ENCODE measurements at regions not wholly inside any gene's neighbourhood (a gene's known extent, or its start where the extent isn't known, plus 50 kb on each side); places are given as distances from the start of the nearest gene placed in this dataset.

DNA sequence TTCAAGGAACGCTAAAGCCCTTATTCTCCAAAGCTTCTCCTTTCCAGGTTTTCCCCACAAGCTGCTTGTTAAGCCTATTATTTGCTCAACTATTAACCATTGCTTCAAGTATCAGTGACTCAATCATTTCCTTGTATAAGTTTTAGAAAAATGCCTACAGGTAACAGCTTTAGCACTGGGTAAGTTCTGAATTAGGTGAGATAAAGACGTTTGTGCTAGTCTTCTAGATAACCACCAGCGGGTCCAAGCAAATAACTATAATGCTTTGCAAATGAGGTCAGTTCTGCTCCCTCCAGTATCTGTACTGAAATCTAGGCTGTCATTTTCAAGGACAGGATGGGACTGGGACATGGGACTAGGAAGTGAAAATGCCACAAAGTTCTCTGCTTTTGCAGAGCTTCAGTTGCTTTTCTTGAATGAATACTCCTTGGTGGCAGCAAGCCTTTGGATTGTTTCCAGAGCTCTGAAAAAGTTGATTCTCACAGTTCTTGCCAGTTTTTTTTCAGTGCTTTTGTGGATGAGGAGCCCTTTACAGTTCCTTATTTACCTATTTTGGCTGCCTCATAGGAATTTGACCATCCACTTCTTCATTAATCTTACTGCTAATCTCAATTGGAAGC lies 1487.7 kb downstream of the EFNB2 start:
- TF ChIP-seq ZNF274 (IDR thresholded peaks at IDR 0.05; ENCODE audit: low read depth, low read length) = no peak
- TF ChIP-seq SUZ12 (IDR thresholded peaks at IDR 0.05; ENCODE audit: extremely low read depth, insufficient read depth, insufficient read length) = no peak
- TF ChIP-seq YY1 (IDR thresholded peaks at IDR 0.05; ENCODE audit: insufficient read depth, insufficient read length) = no peak
- Histone ChIP-seq H3K4me3 (ENCODE audit: insufficient read length, low read depth) (no peak overlapping the region), H3K36me3 (ENCODE audit: insufficient read depth, insufficient read length, low read length) (no peaks in the 10 kb centered on the region), H3K4me1 (ENCODE audit: insufficient read depth, insufficient read length) (no peaks in the 10 kb centered on the region), H3K9me3 (ENCODE audit: insufficient read depth, low read length) (no peaks in the 10 kb centered on the region), H3K9ac (ENCODE audit: insufficient read length, low read depth) (no peak overlapping the region), H3K27me3 (ENCODE audit: insufficient read depth, insufficient read length) (no peaks in the 10 kb centered on the region)
- no peak for DNase-seq (ENCODE audit: low read depth, low spot score)

DNA sequence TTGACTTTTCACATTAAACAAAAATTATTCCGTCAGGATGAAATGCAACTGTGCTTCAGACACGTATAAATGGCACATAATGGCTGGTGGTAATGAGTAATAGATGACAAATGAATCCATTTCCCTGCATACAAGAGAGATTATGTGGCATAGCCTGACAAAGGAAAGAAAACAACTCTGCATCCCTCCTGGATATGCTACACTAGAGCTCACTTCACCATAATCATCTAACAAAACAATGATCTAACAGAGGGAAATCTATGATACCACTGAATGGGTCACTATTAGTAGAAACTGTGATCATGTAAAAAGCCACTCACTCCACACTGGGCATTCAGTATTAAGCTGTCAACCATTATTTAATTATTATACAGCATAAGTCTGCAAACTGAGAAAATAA lies 1498.4 kb downstream of the EFNB2 start:
- H3K36me3 ChIP-seq (ENCODE audit: insufficient read depth, insufficient read length, low read length) = no peaks in the 10 kb centered on the region
- no peak overlapping the region for H3K4me3 ChIP-seq (ENCODE audit: insufficient read length, low read depth)
- no peak for DNase-seq (ENCODE audit: low read depth, low spot score)
- no peaks in the 10 kb centered on the region for H3K4me1 ChIP-seq (ENCODE audit: insufficient read depth, insufficient read length)
- H3K9ac ChIP-seq (ENCODE audit: insufficient read length, low read depth) = no peak overlapping the region
- TF ChIP-seq SUZ12 (IDR thresholded peaks at IDR 0.05; ENCODE audit: extremely low read depth, insufficient read depth, insufficient read length) (no peak), YY1 (IDR thresholded peaks at IDR 0.05; ENCODE audit: insufficient read depth, insufficient read length) (no peak), ZNF274 (IDR thresholded peaks at IDR 0.05; ENCODE audit: low read depth, low read length) (no peak)
- H3K9me3 ChIP-seq (ENCODE audit: insufficient read depth, low read length) = no peaks in the 10 kb centered on the region
- H3K27me3 ChIP-seq (ENCODE audit: insufficient read depth, insufficient read length) = no peaks in the 10 kb centered on the region

DNA sequence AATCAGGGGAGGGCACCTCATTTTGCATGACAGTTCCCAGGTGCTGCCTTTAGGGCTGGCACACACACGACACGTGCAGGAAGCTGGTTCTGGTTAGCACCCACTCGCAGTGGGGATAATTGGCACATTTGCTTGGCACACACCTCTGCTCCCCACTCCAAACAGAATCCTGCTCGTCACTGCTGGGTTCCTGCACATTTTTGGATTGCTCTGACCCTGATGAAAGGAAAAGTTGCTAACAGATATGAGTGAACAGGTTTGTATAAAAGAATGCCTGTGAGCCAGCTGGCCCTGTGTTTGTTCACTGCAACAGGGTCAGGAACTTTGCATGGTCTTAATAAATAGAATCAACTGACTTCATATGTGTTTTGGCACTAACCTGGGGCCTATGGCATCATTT lies 1500.4 kb downstream of the EFNB2 start:
- no peak for DNase-seq (ENCODE audit: low read depth, low spot score)

DNA sequence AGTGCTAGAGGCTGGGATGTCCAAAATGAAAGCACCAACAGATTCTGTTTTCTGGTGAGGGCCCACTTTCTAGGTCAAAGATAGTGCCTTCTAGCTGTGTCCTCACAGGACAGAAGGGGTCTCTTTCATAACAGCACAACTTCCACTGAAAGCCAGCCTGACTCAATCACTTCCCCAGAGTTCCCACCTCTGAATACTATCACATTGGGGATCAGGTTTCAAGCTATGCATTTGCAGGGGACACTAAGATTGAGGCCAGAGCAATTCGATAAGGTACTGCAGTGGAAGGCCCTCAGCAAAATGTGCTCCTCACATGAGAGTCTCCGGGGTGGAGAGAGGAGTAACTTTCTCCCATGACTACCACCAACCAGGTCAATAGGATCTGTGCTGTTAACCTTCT lies 1501.5 kb downstream of the EFNB2 start:
- no peaks in the 10 kb centered on the region for H3K4me1 ChIP-seq (ENCODE audit: insufficient read depth, insufficient read length)
- no peaks in the 10 kb centered on the region for H3K9me3 ChIP-seq (ENCODE audit: insufficient read depth, low read length)
- H3K9ac ChIP-seq (ENCODE audit: insufficient read length, low read depth) = no peak overlapping the region
- no peaks in the 10 kb centered on the region for H3K36me3 ChIP-seq (ENCODE audit: insufficient read depth, insufficient read length, low read length)
- no peak for TF ChIP-seq YY1 (IDR thresholded peaks at IDR 0.05; ENCODE audit: insufficient read depth, insufficient read length)
- DNase-seq (ENCODE audit: low read depth, low spot score) = no peak
- H3K4me3 ChIP-seq (ENCODE audit: insufficient read length, low read depth) = no peak overlapping the region
- H3K27me3 ChIP-seq (ENCODE audit: insufficient read depth, insufficient read length) = no peaks in the 10 kb centered on the region

More for the DNA sequence above, 1500.4 kb downstream of the EFNB2 start:
- H3K4me1 ChIP-seq (ENCODE audit: insufficient read depth, insufficient read length) = no peaks in the 10 kb centered on the region
- no peak overlapping the region for H3K4me3 ChIP-seq (ENCODE audit: insufficient read length, low read depth)
- TF ChIP-seq ZNF274 (IDR thresholded peaks at IDR 0.05; ENCODE audit: low read depth, low read length) (no peak), YY1 (IDR thresholded peaks at IDR 0.05; ENCODE audit: insufficient read depth, insufficient read length) (no peak), SUZ12 (IDR thresholded peaks at IDR 0.05; ENCODE audit: extremely low read depth, insufficient read depth, insufficient read length) (no peak)
- H3K9me3 ChIP-seq (ENCODE audit: insufficient read depth, low read length) = no peaks in the 10 kb centered on the region
- no peaks in the 10 kb centered on the region for H3K27me3 ChIP-seq (ENCODE audit: insufficient read depth, insufficient read length)
- H3K9ac ChIP-seq (ENCODE audit: insufficient read length, low read depth) = no peak overlapping the region
- no peaks in the 10 kb centered on the region for H3K36me3 ChIP-seq (ENCODE audit: insufficient read depth, insufficient read length, low read length)

DNA sequence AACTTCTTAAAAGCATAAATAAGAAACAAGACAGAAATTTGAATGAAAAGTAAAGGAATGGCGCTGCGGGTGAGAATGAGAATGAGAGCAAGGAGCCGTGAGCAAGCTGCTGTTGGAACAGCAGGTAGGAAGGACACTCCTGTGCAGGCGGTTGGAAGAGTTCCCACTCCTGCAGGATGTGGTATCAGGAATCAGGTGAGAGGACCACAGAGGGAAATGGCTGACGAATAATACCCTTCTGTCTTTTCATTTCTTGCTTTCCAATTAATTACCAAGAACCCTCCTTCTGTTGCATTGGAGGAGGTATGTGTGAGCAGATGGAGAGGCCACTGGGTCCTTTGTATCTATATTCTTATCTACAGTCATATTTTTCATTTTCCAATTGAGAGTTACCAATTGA lies 1504.2 kb downstream of the EFNB2 start:
- H3K36me3 ChIP-seq (ENCODE audit: insufficient read depth, insufficient read length, low read length) = no peaks in the 10 kb centered on the region
- H3K4me1 ChIP-seq (ENCODE audit: insufficient read depth, insufficient read length) = no peaks in the 10 kb centered on the region
- DNase-seq (ENCODE audit: low read depth, low spot score) = no peak
- no peaks in the 10 kb centered on the region for H3K9me3 ChIP-seq (ENCODE audit: insufficient read depth, low read length)
- no peak overlapping the region for H3K4me3 ChIP-seq (ENCODE audit: insufficient read length, low read depth)
- TF ChIP-seq SUZ12 (IDR thresholded peaks at IDR 0.05; ENCODE audit: extremely low read depth, insufficient read depth, insufficient read length) = no peak
- no peak for TF ChIP-seq YY1 (IDR thresholded peaks at IDR 0.05; ENCODE audit: insufficient read depth, insufficient read length)
- no peak for TF ChIP-seq ZNF274 (IDR thresholded peaks at IDR 0.05; ENCODE audit: low read depth, low read length)
- H3K9ac ChIP-seq (ENCODE audit: insufficient read length, low read depth) = no peak overlapping the region
- H3K27me3 ChIP-seq (ENCODE audit: insufficient read depth, insufficient read length) = no peaks in the 10 kb centered on the region

GRCh38 chr13:105030851-105031250 lies 1504.6 kb downstream of the EFNB2 start:
- Histone ChIP-seq H3K27me3 (ENCODE audit: insufficient read depth, insufficient read length) (no peaks in the 10 kb centered on the region), H3K4me1 (ENCODE audit: insufficient read depth, insufficient read length) (no peaks in the 10 kb centered on the region), H3K36me3 (ENCODE audit: insufficient read depth, insufficient read length, low read length) (no peaks in the 10 kb centered on the region), H3K4me3 (ENCODE audit: insufficient read length, low read depth) (no peak overlapping the region), H3K9ac (ENCODE audit: insufficient read length, low read depth) (no peak overlapping the region), H3K9me3 (ENCODE audit: insufficient read depth, low read length) (no peaks in the 10 kb centered on the region)
- no peak for TF ChIP-seq SUZ12 (IDR thresholded peaks at IDR 0.05; ENCODE audit: extremely low read depth, insufficient read depth, insufficient read length)
- no peak for TF ChIP-seq YY1 (IDR thresholded peaks at IDR 0.05; ENCODE audit: insufficient read depth, insufficient read length)
- TF ChIP-seq ZNF274 (IDR thresholded peaks at IDR 0.05; ENCODE audit: low read depth, low read length) = no peak
- DNase-seq (ENCODE audit: low read depth, low spot score) = no peak

DNA sequence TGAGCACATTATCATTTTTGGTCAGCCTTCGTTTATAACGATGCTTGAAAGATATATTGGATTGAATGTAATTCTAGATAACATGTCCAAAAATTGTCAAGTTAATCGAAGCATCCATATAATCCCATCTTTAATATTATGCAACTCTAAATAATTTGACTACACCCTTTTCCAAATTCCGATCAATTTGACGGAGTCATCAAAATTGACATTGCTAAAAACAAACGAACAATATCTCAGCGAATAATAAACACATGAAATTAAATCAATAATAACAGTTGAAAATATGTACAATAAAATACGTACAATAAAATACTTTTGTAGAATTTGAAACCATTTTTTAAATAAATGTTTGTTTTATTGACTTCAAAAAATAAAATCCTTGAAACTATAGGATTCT lies 1516.4 kb downstream of the EFNB2 start:
- no peaks in the 10 kb centered on the region for H3K36me3 ChIP-seq (ENCODE audit: insufficient read depth, insufficient read length, low read length)
- H3K27me3 ChIP-seq (ENCODE audit: insufficient read depth, insufficient read length) = no peaks in the 10 kb centered on the region
- H3K9ac ChIP-seq (ENCODE audit: insufficient read length, low read depth) = no peak overlapping the region
- H3K4me1 ChIP-seq (ENCODE audit: insufficient read depth, insufficient read length) = no peaks in the 10 kb centered on the region
- TF ChIP-seq SUZ12 (IDR thresholded peaks at IDR 0.05; ENCODE audit: extremely low read depth, insufficient read depth, insufficient read length) (no peak), YY1 (IDR thresholded peaks at IDR 0.05; ENCODE audit: insufficient read depth, insufficient read length) (no peak), ZNF274 (IDR thresholded peaks at IDR 0.05; ENCODE audit: low read depth, low read length) (no peak)
- DNase-seq (ENCODE audit: low read depth, low spot score) = no peak
- H3K4me3 ChIP-seq (ENCODE audit: insufficient read length, low read depth) = no peak overlapping the region
- H3K9me3 ChIP-seq (ENCODE audit: insufficient read depth, low read length) = no peaks in the 10 kb centered on the region
